Right lobe of liver (tissue), 4 donors: ENCODE measurements at regions not wholly inside any gene's neighbourhood (a gene's known extent, or its start where the extent isn't known, plus 50 kb on each side); places are given as distances from the start of the nearest gene placed in this dataset.

ENCODE experiments used
- CTCF ChIP-seq, 4 donors: fragments of 200-600 bp in 3 of 4; fragments of 450-650 bp in 1 of 4; IDR thresholded peaks; one replicate each; pipeline versions ENCODE4 v1.5.1 to v1.8.0; 2016 to 2022; ENCODE audit warnings: antibody characterized with exemption in 4 of 4, mild to moderate bottlenecking in 2 of 4
- POLR2A ChIP-seq: fragments of 450-650 bp; IDR thresholded peaks from one replicate; pipeline ENCODE4 v1.6.1; 2017; ENCODE audit warnings: antibody characterized with exemption, mild to moderate bottlenecking
- donor health status: DM: no; HTN: no; CAD: no.
- donor health status: DM: no; HTN: no; CAD: no.
- donor health status: DM: no; HTN: yes; CAD: no.

DNA sequence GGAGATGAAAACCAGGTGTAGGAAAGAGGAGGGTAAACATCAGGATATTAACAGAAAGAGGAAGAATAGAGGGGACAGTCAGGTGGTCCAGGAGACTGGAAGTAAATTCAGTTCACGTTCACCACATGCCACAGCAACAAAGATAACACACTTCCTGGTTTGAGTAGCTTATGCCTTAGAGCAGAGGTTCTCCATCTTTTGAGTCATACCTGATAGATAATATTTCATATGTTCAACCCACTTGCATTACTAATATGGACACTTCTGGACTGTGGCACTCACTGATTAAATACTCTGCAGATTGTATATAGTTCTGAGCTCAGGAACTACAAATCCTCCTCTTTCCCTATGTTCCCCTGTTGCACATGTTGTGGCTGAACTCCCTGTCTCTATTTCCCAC, 179.9 kb upstream of the NR3C1 start:
- no peak for TF ChIP-seq CTCF (IDR thresholded peaks at IDR 0.05)
- no peak for TF ChIP-seq POLR2A
